ENCODE measurements at regions not wholly inside any gene's neighbourhood (a gene's known extent, or its start where the extent isn't known, plus 50 kb on each side); places are given as distances from the start of the nearest gene placed in this dataset.

- Histone ChIP-seq H2BK15ac (ENCODE audit: low read length) (no peak overlapping the region), H2BK120ac (ENCODE audit: low read depth, low read length) (no peak overlapping the region), H4K8ac (ENCODE audit: low read depth, low read length) (no peak overlapping the region), H3K4me3 (ENCODE audit: low read length in 2 of 2) (no peak overlapping the region), H3K9ac (ENCODE audit: low read depth, low read length, poor library complexity) (no peak overlapping the region), H3K79me1 (ENCODE audit: low read depth, low read length) (no peaks in the 10 kb centered on the region), H3K14ac (ENCODE audit: low read length) (no peak overlapping the region), H2BK5ac (ENCODE audit: low read length) (no peak overlapping the region), H3K36me3 (replicated peaks in 1 of 2; ENCODE audit: control insufficient read depth in 2 of 2, insufficient read depth in 2 of 2, low read length in 2 of 2) (no peaks in the 10 kb centered on the region), H2AK5ac (ENCODE audit: low read depth, low read length) (no peak overlapping the region), H2AFZ (ENCODE audit: low read length) (no peak overlapping the region), H3K23ac (ENCODE audit: low read depth, low read length, poor library complexity) (no peak overlapping the region), H3K27ac (replicated peaks; ENCODE audit: low read length) (no peak overlapping the region), H3K9me3 (replicated peaks in 1 of 2; ENCODE audit: control insufficient read depth in 2 of 2, insufficient read depth in 1 of 2, low read depth in 1 of 2, low read length in 2 of 2) (no peaks in the 10 kb centered on the region), H3K27me3 (ENCODE audit: control insufficient read depth in 3 of 3, insufficient read depth in 3 of 3, low read depth in 1 of 3, low read length in 3 of 3) (no peaks in the 10 kb centered on the region), H4K91ac (ENCODE audit: low read depth, low read length, poor library complexity) (no peak overlapping the region), H3K4me1 (ENCODE audit: control insufficient read depth in 2 of 2, insufficient read depth in 1 of 2, low read depth in 1 of 2, low read length in 2 of 2) (peaks cover 0 to 5% of the 10 kb centered on the region in 2 donors), H2BK12ac (ENCODE audit: low read length) (no peak overlapping the region), H3K18ac (ENCODE audit: low read length) (no peak overlapping the region), H3K4me2 (ENCODE audit: insufficient read depth, low read length, poor library complexity, severe bottlenecking) (no peak overlapping the region), H3K4ac (ENCODE audit: low read length) (no peak overlapping the region)
- WGBS, 2 donors (ENCODE audit: extremely low coverage in 2 of 2, insufficient read length in 2 of 2, insufficient replicate concordance in 1 of 2) = no CpG with 5 or more reads among the region's 10 CpGs
- no peak for DNase-seq (ENCODE audit: low spot score)
Observed at GRCh38 chr10:44068716-44069482, 316.0 kb downstream of the CXCL12 start.

GRCh38 chr10:44067432-44067831, 317.5 kb downstream of the CXCL12 start:
- no peak overlapping the region for H2AFZ ChIP-seq (ENCODE audit: low read length)
- H2BK15ac ChIP-seq (ENCODE audit: low read length) = no peak overlapping the region
- no peak overlapping the region for H2AK5ac ChIP-seq (ENCODE audit: low read depth, low read length)
- no peak overlapping the region for H3K9ac ChIP-seq (ENCODE audit: low read depth, low read length, poor library complexity)
- H3K4me1 ChIP-seq (ENCODE audit: control insufficient read depth in 2 of 2, insufficient read depth in 1 of 2, low read depth in 1 of 2, low read length in 2 of 2) = peaks cover 0 to 5% of the 10 kb centered on the region in 2 donors
- no peak overlapping the region for H2BK120ac ChIP-seq (ENCODE audit: low read depth, low read length)
- H3K4me2 ChIP-seq (ENCODE audit: insufficient read depth, low read length, poor library complexity, severe bottlenecking) = no peak overlapping the region
- H3K79me1 ChIP-seq (ENCODE audit: low read depth, low read length) = no peaks in the 10 kb centered on the region
- H2BK12ac ChIP-seq (ENCODE audit: low read length) = no peak overlapping the region
- no peak overlapping the region for H3K14ac ChIP-seq (ENCODE audit: low read length)
- H3K18ac ChIP-seq (ENCODE audit: low read length) = no peak overlapping the region
- no peak overlapping the region for H4K91ac ChIP-seq (ENCODE audit: low read depth, low read length, poor library complexity)
- H3K4ac ChIP-seq (ENCODE audit: low read length) = no peak overlapping the region
- H3K27me3 ChIP-seq (ENCODE audit: control insufficient read depth in 3 of 3, insufficient read depth in 3 of 3, low read depth in 1 of 3, low read length in 3 of 3) = no peaks in the 10 kb centered on the region
- H4K8ac ChIP-seq (ENCODE audit: low read depth, low read length) = no peak overlapping the region
- H3K4me3 ChIP-seq (ENCODE audit: low read length in 2 of 2) = no peak overlapping the region
- H3K27ac ChIP-seq (replicated peaks; ENCODE audit: low read length) = no peak overlapping the region
- no peaks in the 10 kb centered on the region for H3K36me3 ChIP-seq (replicated peaks in 1 of 2; ENCODE audit: control insufficient read depth in 2 of 2, insufficient read depth in 2 of 2, low read length in 2 of 2)
- no CpG with 5 or more reads among the region's 2 CpGs for WGBS, 2 donors (ENCODE audit: extremely low coverage in 2 of 2, insufficient read length in 2 of 2, insufficient replicate concordance in 1 of 2)
- no peaks in the 10 kb centered on the region for H3K9me3 ChIP-seq (replicated peaks in 1 of 2; ENCODE audit: control insufficient read depth in 2 of 2, insufficient read depth in 1 of 2, low read depth in 1 of 2, low read length in 2 of 2)
- H2BK5ac ChIP-seq (ENCODE audit: low read length) = no peak overlapping the region
- no peak overlapping the region for H3K23ac ChIP-seq (ENCODE audit: low read depth, low read length, poor library complexity)
- DNase-seq (ENCODE audit: low spot score) = no peak

- Histone ChIP-seq H3K9ac (ENCODE audit: low read depth, low read length, poor library complexity) (no peak overlapping the region), H3K18ac (ENCODE audit: low read length) (no peak overlapping the region), H3K9me3 (replicated peaks in 1 of 2; ENCODE audit: control insufficient read depth in 2 of 2, insufficient read depth in 1 of 2, low read depth in 1 of 2, low read length in 2 of 2) (no peaks in the 10 kb centered on the region), H3K4ac (ENCODE audit: low read length) (no peak overlapping the region), H3K14ac (ENCODE audit: low read length) (no peak overlapping the region), H3K27ac (replicated peaks; ENCODE audit: low read length) (no peak overlapping the region), H2BK12ac (ENCODE audit: low read length) (no peak overlapping the region), H4K91ac (ENCODE audit: low read depth, low read length, poor library complexity) (no peak overlapping the region), H3K79me1 (ENCODE audit: low read depth, low read length) (no peaks in the 10 kb centered on the region), H2BK120ac (ENCODE audit: low read depth, low read length) (no peak overlapping the region), H2AFZ (ENCODE audit: low read length) (no peak overlapping the region), H4K8ac (ENCODE audit: low read depth, low read length) (no peak overlapping the region), H3K4me2 (ENCODE audit: insufficient read depth, low read length, poor library complexity, severe bottlenecking) (no peak overlapping the region), H3K4me1 (ENCODE audit: control insufficient read depth in 2 of 2, insufficient read depth in 1 of 2, low read depth in 1 of 2, low read length in 2 of 2) (peaks cover 0 to 5% of the 10 kb centered on the region in 2 donors), H2AK5ac (ENCODE audit: low read depth, low read length) (no peak overlapping the region), H3K23ac (ENCODE audit: low read depth, low read length, poor library complexity) (no peak overlapping the region), H3K4me3 (ENCODE audit: low read length in 2 of 2) (no peak overlapping the region), H3K27me3 (ENCODE audit: control insufficient read depth in 3 of 3, insufficient read depth in 3 of 3, low read depth in 1 of 3, low read length in 3 of 3) (no peaks in the 10 kb centered on the region), H3K36me3 (replicated peaks in 1 of 2; ENCODE audit: control insufficient read depth in 2 of 2, insufficient read depth in 2 of 2, low read length in 2 of 2) (no peaks in the 10 kb centered on the region), H2BK5ac (ENCODE audit: low read length) (no peak overlapping the region), H2BK15ac (ENCODE audit: low read length) (no peak overlapping the region)
- DNase-seq (ENCODE audit: low spot score) = no peak
- WGBS, 2 donors (ENCODE audit: extremely low coverage in 2 of 2, insufficient read length in 2 of 2, insufficient replicate concordance in 1 of 2) = no CpG with 5 or more reads among the region's 5 CpGs
Observed at GRCh38 chr10:44066527-44067255, 318.2 kb downstream of the CXCL12 start.

GRCh38 chr10:44065788-44066526, 318.9 kb downstream of the CXCL12 start:
- WGBS, 2 donors (ENCODE audit: extremely low coverage in 2 of 2, insufficient read length in 2 of 2, insufficient replicate concordance in 1 of 2) = no CpG with 5 or more reads among the region's 9 CpGs
- H2BK5ac ChIP-seq (ENCODE audit: low read length) = no peak overlapping the region
- H3K14ac ChIP-seq (ENCODE audit: low read length) = no peak overlapping the region
- peak overlapping the region; percentile 18 for H2BK12ac ChIP-seq (ENCODE audit: low read length)
- H3K23ac ChIP-seq (ENCODE audit: low read depth, low read length, poor library complexity) = no peak overlapping the region
- H3K27ac ChIP-seq (replicated peaks; ENCODE audit: low read length) = no peak overlapping the region
- H3K9me3 ChIP-seq (replicated peaks in 1 of 2; ENCODE audit: control insufficient read depth in 2 of 2, insufficient read depth in 1 of 2, low read depth in 1 of 2, low read length in 2 of 2) = no peaks in the 10 kb centered on the region
- H3K4me1 ChIP-seq (ENCODE audit: control insufficient read depth in 2 of 2, insufficient read depth in 1 of 2, low read depth in 1 of 2, low read length in 2 of 2) = peaks cover 0 to 7% of the 10 kb centered on the region in 2 donors
- DNase-seq (ENCODE audit: low spot score) = no peak
- H2AFZ ChIP-seq (ENCODE audit: low read length) = no peak overlapping the region
- H2AK5ac ChIP-seq (ENCODE audit: low read depth, low read length) = no peak overlapping the region
- no peak overlapping the region for H3K4me3 ChIP-seq (ENCODE audit: low read length in 2 of 2)
- H3K18ac ChIP-seq (ENCODE audit: low read length) = no peak overlapping the region
- no peak overlapping the region for H4K91ac ChIP-seq (ENCODE audit: low read depth, low read length, poor library complexity)
- no peaks in the 10 kb centered on the region for H3K79me1 ChIP-seq (ENCODE audit: low read depth, low read length)
- H3K9ac ChIP-seq (ENCODE audit: low read depth, low read length, poor library complexity) = no peak overlapping the region
- H4K8ac ChIP-seq (ENCODE audit: low read depth, low read length) = no peak overlapping the region
- no peak overlapping the region for H2BK120ac ChIP-seq (ENCODE audit: low read depth, low read length)
- H2BK15ac ChIP-seq (ENCODE audit: low read length) = no peak overlapping the region
- no peak overlapping the region for H3K4ac ChIP-seq (ENCODE audit: low read length)
- no peak overlapping the region for H3K4me2 ChIP-seq (ENCODE audit: insufficient read depth, low read length, poor library complexity, severe bottlenecking)
- H3K36me3 ChIP-seq (replicated peaks in 1 of 2; ENCODE audit: control insufficient read depth in 2 of 2, insufficient read depth in 2 of 2, low read length in 2 of 2) = no peaks in the 10 kb centered on the region
- no peaks in the 10 kb centered on the region for H3K27me3 ChIP-seq (ENCODE audit: control insufficient read depth in 3 of 3, insufficient read depth in 3 of 3, low read depth in 1 of 3, low read length in 3 of 3)
